NCI-H2029 (cell line): ENCODE measurements at regions not wholly inside any gene's neighbourhood (a gene's known extent, or its start where the extent isn't known, plus 50 kb on each side); places are given as distances from the start of the nearest gene placed in this dataset.

Experiments used
- DNase-seq: peaks from one replicate; lab custom pipeline; 2025; lab: John Stamatoyannopoulos, UW

GRCh38 chr2:149908726-149909683 lies 321.4 kb upstream of the MMADHC start:
- no peak for DNase-seq

- no peak for DNase-seq
Measured at GRCh38 chr2:149906886-149907285, 319.3 kb upstream of the MMADHC start.

GRCh38 chr2:149904352-149905175 lies 317.0 kb upstream of the MMADHC start:
- no peak for DNase-seq

GRCh38 chr2:149903626-149904025 lies 316.1 kb upstream of the MMADHC start:
- DNase-seq = no peak

GRCh38 chr2:149902081-149902480 lies 314.5 kb upstream of the MMADHC start:
- no peak for DNase-seq

- no peak for DNase-seq
Measured at GRCh38 chr2:149901231-149901859, 313.8 kb upstream of the MMADHC start.

- no peak for DNase-seq
Measured at GRCh38 chr2:149899390-149899789, 311.8 kb upstream of the MMADHC start.

GRCh38 chr2:149894760-149895159 lies 307.2 kb upstream of the MMADHC start:
- DNase-seq = no peak

- DNase-seq = no peak
Measured at GRCh38 chr2:149894226-149894625, 306.7 kb upstream of the MMADHC start.

GRCh38 chr2:149892563-149892962 lies 305.0 kb upstream of the MMADHC start:
- DNase-seq = no peak

GRCh38 chr2:149885946-149886345 lies 298.4 kb upstream of the MMADHC start:
- DNase-seq = no peak

- DNase-seq = peak; percentile 61
Measured at GRCh38 chr2:149885468-149885867, 297.9 kb upstream of the MMADHC start.

- DNase-seq = no peak
Measured at GRCh38 chr2:149884871-149885270, 297.3 kb upstream of the MMADHC start.

- DNase-seq = peak; percentile 11
Measured at GRCh38 chr2:149877913-149878312, 290.3 kb upstream of the MMADHC start.

GRCh38 chr2:149877074-149877473 lies 289.5 kb upstream of the MMADHC start:
- peak; percentile 6 for DNase-seq

GRCh38 chr2:149873936-149874335 lies 286.4 kb upstream of the MMADHC start:
- no peak for DNase-seq

- no peak for DNase-seq
Measured at GRCh38 chr2:149872638-149873150, 285.1 kb upstream of the MMADHC start.

GRCh38 chr2:149872041-149872440 lies 284.5 kb upstream of the MMADHC start:
- DNase-seq = no peak

- no peak for DNase-seq
Measured at GRCh38 chr2:149871091-149871885, 283.7 kb upstream of the MMADHC start.

GRCh38 chr2:149863227-149863626 lies 275.7 kb upstream of the MMADHC start:
- DNase-seq = no peak

- no peak for DNase-seq
Measured at GRCh38 chr2:149861034-149861433, 273.5 kb upstream of the MMADHC start.
